ENCODE measurements at regions not wholly inside any gene's neighbourhood (a gene's known extent, or its start where the extent isn't known, plus 50 kb on each side); places are given as distances from the start of the nearest gene placed in this dataset.
"Not testable (repeated sequence)": the region's sequence is repeated elsewhere in the genome, so short reads cannot be mapped to it uniquely, and the experiment has no call there.

- H3K36me3 ChIP-seq (replicated peaks; ENCODE audit: low read depth, low read length) = no peaks in the 10 kb centered on the region
- no peaks in the 10 kb centered on the region for H4K20me1 ChIP-seq (ENCODE audit: insufficient read depth, low read length)
- no peak overlapping the region for H3K9ac ChIP-seq (ENCODE audit: low read length)
- no peak overlapping the region for H3K27ac ChIP-seq (ENCODE audit: low read length)
- H3K4me1 ChIP-seq (ENCODE audit: low read length) = no peaks in the 10 kb centered on the region
- no peaks in the 10 kb centered on the region for H3K79me2 ChIP-seq (ENCODE audit: low read length)
- no peaks in the 10 kb centered on the region for H3K9me3 ChIP-seq (ENCODE audit: insufficient read depth, low read length)
- H2AFZ ChIP-seq (ENCODE audit: low read depth, low read length) = no peak overlapping the region
- no peak for TF ChIP-seq EZH2phosphoT487 (IDR thresholded peaks at IDR 0.05; ENCODE audit: low read depth)
- TF ChIP-seq CTCF (IDR thresholded peaks at IDR 0.05; ENCODE audit: low read depth, low read length) = no peak
- H3K4me2 ChIP-seq (ENCODE audit: low read length) = no peak overlapping the region
- H3K27me3 ChIP-seq (ENCODE audit: low read depth, low read length) = no peaks in the 10 kb centered on the region
- H3K4me3 ChIP-seq (ENCODE audit: low read length) = no peak overlapping the region
Measured at GRCh38 chr3:153809097-153809496, 312.1 kb upstream of the ARHGEF26 start.

GRCh38 chr3:153818338-153818737 is 302.9 kb upstream of the ARHGEF26 start:
- no peaks in the 10 kb centered on the region for H3K27me3 ChIP-seq (ENCODE audit: low read depth, low read length)
- no peaks in the 10 kb centered on the region for H3K9me3 ChIP-seq (ENCODE audit: insufficient read depth, low read length)
- H3K4me1 ChIP-seq (ENCODE audit: low read length) = no peaks in the 10 kb centered on the region
- H3K4me3 ChIP-seq (ENCODE audit: low read length) = no peak overlapping the region
- H3K9ac ChIP-seq (ENCODE audit: low read length) = no peak overlapping the region
- no peaks in the 10 kb centered on the region for H4K20me1 ChIP-seq (ENCODE audit: insufficient read depth, low read length)
- TF ChIP-seq CTCF (IDR thresholded peaks at IDR 0.05; ENCODE audit: low read depth, low read length) (no peak), EZH2phosphoT487 (IDR thresholded peaks at IDR 0.05; ENCODE audit: low read depth) (no peak)
- no peak overlapping the region for H2AFZ ChIP-seq (ENCODE audit: low read depth, low read length)
- H3K4me2 ChIP-seq (ENCODE audit: low read length) = no peak overlapping the region
- no peaks in the 10 kb centered on the region for H3K36me3 ChIP-seq (replicated peaks; ENCODE audit: low read depth, low read length)
- H3K27ac ChIP-seq (ENCODE audit: low read length) = no peak overlapping the region
- H3K79me2 ChIP-seq (ENCODE audit: low read length) = no peaks in the 10 kb centered on the region

GRCh38 chr3:153820035-153820434 is 301.2 kb upstream of the ARHGEF26 start:
- no peak for TF ChIP-seq EZH2phosphoT487 (IDR thresholded peaks at IDR 0.05; ENCODE audit: low read depth)
- TF ChIP-seq CTCF (IDR thresholded peaks at IDR 0.05; ENCODE audit: low read depth, low read length) = no peak
- no peaks in the 10 kb centered on the region for H3K9me3 ChIP-seq (ENCODE audit: insufficient read depth, low read length)

GRCh38 chr3:153828346-153828745 is 292.8 kb upstream of the ARHGEF26 start:
- not testable (repeated sequence) for H3K9me3 ChIP-seq (ENCODE audit: insufficient read depth, low read length); H3K27me3 ChIP-seq (ENCODE audit: low read depth, low read length); H3K4me3 ChIP-seq (ENCODE audit: low read length); H3K36me3 ChIP-seq (replicated peaks; ENCODE audit: low read depth, low read length); H3K79me2 ChIP-seq (ENCODE audit: low read length); H3K27ac ChIP-seq (ENCODE audit: low read length); H4K20me1 ChIP-seq (ENCODE audit: insufficient read depth, low read length); H3K4me2 ChIP-seq (ENCODE audit: low read length); H3K4me1 ChIP-seq (ENCODE audit: low read length); H3K9ac ChIP-seq (ENCODE audit: low read length); H2AFZ ChIP-seq (ENCODE audit: low read depth, low read length)

More at GRCh38 chr3:153820035-153820434, 301.2 kb upstream of the ARHGEF26 start:
- Histone ChIP-seq H3K9ac (ENCODE audit: low read length) (no peak overlapping the region), H3K79me2 (ENCODE audit: low read length) (no peaks in the 10 kb centered on the region), H2AFZ (ENCODE audit: low read depth, low read length) (no peak overlapping the region), H3K36me3 (replicated peaks; ENCODE audit: low read depth, low read length) (no peaks in the 10 kb centered on the region), H3K27ac (ENCODE audit: low read length) (no peak overlapping the region), H4K20me1 (ENCODE audit: insufficient read depth, low read length) (no peaks in the 10 kb centered on the region), H3K4me1 (ENCODE audit: low read length) (no peaks in the 10 kb centered on the region), H3K27me3 (ENCODE audit: low read depth, low read length) (no peaks in the 10 kb centered on the region), H3K4me2 (ENCODE audit: low read length) (no peak overlapping the region), H3K4me3 (ENCODE audit: low read length) (no peak overlapping the region)
